SJCRH30 (cell line): ENCODE measurements at regions not wholly inside any gene's neighbourhood (a gene's known extent, or its start where the extent isn't known, plus 50 kb on each side); places are given as distances from the start of the nearest gene placed in this dataset.

Experiments
- DNase-seq, 2 experiments: peaks; one replicate each; pipeline ENCODE4 v3.0.0-alpha.2; 2015 to 2020
- H3K27ac ChIP-seq: fragments of 250-450 bp; sonication (Bioruptor Pico); 2 replicates; pipeline ENCODE4 v1.5.1; 2020; ENCODE audit warnings: mild to moderate bottlenecking, moderate library complexity
- H3K27me3 ChIP-seq: fragments of 250-450 bp; sonication (Bioruptor Pico); 2 replicates; pipeline ENCODE4 v1.5.1; 2020; ENCODE audit warnings: mild to moderate bottlenecking, moderate library complexity
- H3K36me3 ChIP-seq: fragments of 250-450 bp; sonication (Bioruptor Pico); 2 replicates; pipeline ENCODE4 v1.5.1; 2020; ENCODE audit warnings: mild to moderate bottlenecking, moderate library complexity
- H3K4me1 ChIP-seq: fragments of 250-450 bp; sonication (Bioruptor Pico); 2 replicates; pipeline ENCODE4 v1.5.1; 2020; ENCODE audit warnings: mild to moderate bottlenecking, moderate library complexity
- H3K4me3 ChIP-seq: fragments of 250-450 bp; sonication (Bioruptor Pico); 2 replicates; pipeline ENCODE4 v1.5.1; 2020; ENCODE audit warnings: mild to moderate bottlenecking, moderate library complexity
- H3K9me3 ChIP-seq: fragments of 250-450 bp; sonication (Bioruptor Pico); replicated peaks from 2 replicates; pipeline ENCODE4 v1.5.1; 2020; ENCODE audit warnings: mild to moderate bottlenecking, moderate library complexity

DNA sequence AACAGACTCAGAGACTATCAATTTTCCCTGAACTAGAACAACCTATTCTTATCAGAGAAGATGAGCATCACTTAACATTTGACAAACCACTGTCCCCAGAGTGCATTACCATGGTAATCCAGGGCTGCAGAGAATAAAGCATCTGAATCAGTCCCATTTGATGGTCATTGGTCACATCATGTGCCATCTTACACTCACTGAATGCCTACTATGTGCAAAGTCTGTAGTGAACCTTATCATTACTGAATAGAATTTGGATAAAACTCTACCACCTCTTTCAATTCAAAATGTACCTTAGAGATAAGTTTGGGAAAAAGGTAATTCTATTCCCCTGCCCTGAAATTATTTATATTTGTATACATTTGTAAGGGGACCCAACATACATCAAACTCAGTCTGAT, 156.4 kb upstream of the TRPC7 start:
- no peaks in the 10 kb centered on the region for H3K36me3 ChIP-seq
- no peaks in the 10 kb centered on the region for H3K9me3 ChIP-seq
- H3K27ac ChIP-seq = no peak overlapping the region
- no peak overlapping the region for H3K4me3 ChIP-seq
- no peaks in the 10 kb centered on the region; the same call in 1 of the 2 replicates for H3K27me3 ChIP-seq
- no peak for DNase-seq
- no peaks in the 10 kb centered on the region for H3K4me1 ChIP-seq

DNA sequence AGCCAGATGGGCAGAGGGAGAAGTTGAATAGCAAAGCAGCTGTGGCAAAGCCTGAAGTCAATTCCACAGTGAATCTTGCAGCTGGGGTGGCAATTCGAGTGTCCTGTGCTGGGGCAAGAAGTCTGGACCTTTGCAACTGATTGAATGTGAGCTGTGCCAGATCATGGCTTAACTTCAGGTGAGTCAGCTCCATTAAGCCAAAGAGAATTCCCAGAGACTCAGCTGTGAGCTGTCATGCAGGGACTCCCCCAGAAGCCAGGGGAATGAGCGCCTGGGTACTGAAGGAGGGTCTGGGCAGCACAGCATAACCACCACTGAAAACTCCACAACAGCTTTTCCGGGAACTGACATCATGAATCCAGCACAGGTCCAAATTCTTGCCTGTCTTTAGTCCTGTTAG, 153.5 kb upstream of the TRPC7 start:
- Histone ChIP-seq H3K9me3 (no peaks in the 10 kb centered on the region), H3K4me3 (no peak overlapping the region), H3K27ac (no peak overlapping the region), H3K4me1 (no peaks in the 10 kb centered on the region), H3K27me3 (no peaks in the 10 kb centered on the region; the same call in 1 of the 2 replicates), H3K36me3 (no peaks in the 10 kb centered on the region)
- DNase-seq = no peak

GRCh38 chr5:136518174-136518573, 152.8 kb upstream of the TRPC7 start:
- no peaks in the 10 kb centered on the region for H3K36me3 ChIP-seq
- DNase-seq = no peak
- H3K27ac ChIP-seq = no peak overlapping the region
- H3K4me1 ChIP-seq = no peaks in the 10 kb centered on the region
- no peaks in the 10 kb centered on the region for H3K9me3 ChIP-seq
- H3K27me3 ChIP-seq = no peaks in the 10 kb centered on the region; the same call in 1 of the 2 replicates
- no peak overlapping the region for H3K4me3 ChIP-seq

DNA sequence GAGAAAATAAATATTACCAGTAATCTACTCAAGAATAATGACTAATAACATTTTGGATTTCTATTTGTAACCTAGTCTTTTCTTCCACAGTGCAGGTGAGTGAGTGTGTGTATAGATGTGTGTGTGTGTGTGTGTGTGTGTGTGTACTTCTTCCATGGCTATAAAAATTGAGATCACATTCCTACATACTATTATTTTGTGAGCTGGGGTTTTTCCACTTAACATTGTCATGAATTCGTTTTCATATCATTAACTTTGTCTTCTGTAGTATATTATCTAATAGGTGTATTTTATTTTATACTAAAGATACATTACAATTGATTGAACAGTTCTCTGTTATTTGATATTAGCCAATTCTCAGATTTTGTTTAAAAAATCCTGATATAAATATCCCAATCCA, 152.4 kb upstream of the TRPC7 start:
- Histone ChIP-seq H3K27me3 (no peaks in the 10 kb centered on the region; the same call in 1 of the 2 replicates), H3K27ac (no peak overlapping the region), H3K36me3 (no peaks in the 10 kb centered on the region), H3K9me3 (no peaks in the 10 kb centered on the region), H3K4me3 (no peak overlapping the region), H3K4me1 (no peaks in the 10 kb centered on the region)
- DNase-seq = no peak

DNA sequence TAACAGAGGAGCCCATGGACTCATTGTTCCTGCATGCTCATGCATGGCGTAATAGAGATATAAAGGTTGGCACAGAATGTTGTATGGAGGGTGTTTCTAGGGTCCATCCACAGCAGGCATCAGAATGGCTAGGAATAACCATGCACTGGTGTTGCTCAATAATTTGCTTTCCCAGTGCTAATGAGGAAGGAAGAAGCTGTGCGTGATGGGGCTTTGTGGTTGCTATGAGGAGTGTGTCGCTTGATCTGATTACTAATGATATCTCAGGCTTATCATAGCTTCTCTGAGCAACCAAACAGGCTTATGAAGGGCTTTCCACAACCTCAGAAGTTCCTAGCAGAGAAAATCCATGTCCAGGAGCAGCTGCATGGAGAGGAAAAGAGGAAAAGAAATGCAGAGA, 151.3 kb upstream of the TRPC7 start:
- no peak for DNase-seq
- Histone ChIP-seq H3K36me3 (no peaks in the 10 kb centered on the region), H3K4me3 (no peak overlapping the region), H3K9me3 (no peaks in the 10 kb centered on the region), H3K4me1 (no peaks in the 10 kb centered on the region), H3K27me3 (no peaks in the 10 kb centered on the region; the same call in 1 of the 2 replicates), H3K27ac (no peak overlapping the region)

DNA sequence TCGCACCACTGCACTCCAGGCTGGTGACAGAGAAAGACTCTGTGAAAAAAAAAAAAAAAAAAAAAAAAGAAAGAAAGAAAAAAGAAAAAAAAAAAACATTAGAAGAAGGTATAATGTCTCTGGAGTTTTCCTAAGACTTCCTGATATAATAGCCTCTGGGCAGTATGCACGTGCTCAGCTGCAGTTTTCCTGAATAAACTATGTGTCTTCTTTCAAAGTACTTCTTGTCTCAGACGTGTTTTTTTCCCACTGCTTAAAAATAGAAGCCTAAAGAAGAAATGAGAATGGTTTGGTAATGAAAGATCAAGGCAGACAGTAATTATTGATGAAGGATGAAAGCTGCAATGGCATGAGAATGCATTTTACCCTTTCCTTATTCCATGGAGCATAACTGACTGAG, 148.1 kb upstream of the TRPC7 start:
- no peak overlapping the region for H3K4me3 ChIP-seq
- DNase-seq = no peak
- H3K27me3 ChIP-seq = no peaks in the 10 kb centered on the region
- no peaks in the 10 kb centered on the region for H3K36me3 ChIP-seq
- no peaks in the 10 kb centered on the region for H3K9me3 ChIP-seq
- H3K27ac ChIP-seq = no peak overlapping the region
- no peaks in the 10 kb centered on the region for H3K4me1 ChIP-seq

DNA sequence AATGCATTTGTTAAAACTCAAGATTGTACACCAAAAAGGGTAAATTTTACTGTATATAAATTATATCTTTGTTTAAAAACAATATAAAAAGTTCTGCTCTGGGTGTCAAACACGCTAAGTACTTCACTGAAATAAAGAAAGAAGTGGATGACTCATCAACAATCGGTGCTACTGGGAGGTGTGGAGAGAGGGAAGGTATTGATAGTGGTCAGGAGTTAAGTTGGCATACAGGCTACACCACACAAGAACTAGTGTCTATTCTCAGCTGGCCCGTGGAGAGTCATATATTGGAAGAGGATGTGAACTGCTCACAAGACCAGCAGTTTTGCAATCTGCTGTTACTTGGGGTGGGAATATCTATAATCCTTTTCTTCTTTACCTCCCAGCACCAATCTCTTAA, 145.7 kb upstream of the TRPC7 start:
- Histone ChIP-seq H3K9me3 (no peaks in the 10 kb centered on the region), H3K27ac (no peak overlapping the region), H3K4me3 (no peak overlapping the region), H3K27me3 (no peaks in the 10 kb centered on the region), H3K36me3 (no peaks in the 10 kb centered on the region), H3K4me1 (no peaks in the 10 kb centered on the region)
- no peak for DNase-seq

DNA sequence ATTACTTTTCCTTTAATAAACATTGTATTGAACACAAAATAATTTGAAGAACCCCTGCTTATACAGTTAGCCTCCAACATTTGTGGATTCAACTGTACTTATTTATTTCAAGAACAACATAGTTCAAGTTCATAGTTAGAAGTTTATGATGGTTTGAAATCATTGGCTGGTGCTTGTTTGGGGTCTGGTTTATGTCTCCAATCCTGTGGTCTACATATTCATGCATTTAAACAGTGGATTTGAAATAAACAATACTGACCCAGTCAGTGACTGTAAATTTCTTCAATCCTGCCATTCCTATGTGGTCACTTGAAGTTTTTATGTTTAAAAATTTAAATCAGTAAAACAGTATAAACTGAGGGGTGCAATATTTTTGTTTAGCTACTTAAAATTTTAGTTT, 145.1 kb upstream of the TRPC7 start:
- no peaks in the 10 kb centered on the region for H3K27me3 ChIP-seq
- H3K9me3 ChIP-seq = no peaks in the 10 kb centered on the region
- no peak overlapping the region for H3K4me3 ChIP-seq
- DNase-seq = no peak
- H3K4me1 ChIP-seq = no peaks in the 10 kb centered on the region
- no peaks in the 10 kb centered on the region for H3K36me3 ChIP-seq
- no peak overlapping the region for H3K27ac ChIP-seq

DNA sequence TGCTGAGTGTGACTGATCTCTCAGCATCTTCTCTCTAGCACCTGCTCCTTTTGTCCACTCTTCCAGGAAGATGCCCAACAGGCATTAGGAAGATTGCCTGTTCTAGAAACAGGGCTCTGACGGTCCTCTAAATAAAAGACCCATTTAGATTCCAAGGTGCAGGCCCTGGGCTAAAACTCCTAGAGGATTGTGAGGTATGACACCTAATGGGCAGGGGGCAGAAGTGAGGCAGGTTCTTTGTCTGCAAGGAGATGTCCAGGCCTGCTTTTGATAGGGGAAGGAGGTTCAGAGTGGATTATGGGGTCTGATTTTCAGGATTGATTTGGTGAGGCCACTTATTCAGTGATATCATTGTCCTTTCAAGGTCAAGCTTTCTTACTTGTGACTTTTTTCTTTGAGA, 140.8 kb upstream of the TRPC7 start:
- Histone ChIP-seq H3K27me3 (no peaks in the 10 kb centered on the region), H3K27ac (no peak overlapping the region), H3K4me1 (no peaks in the 10 kb centered on the region), H3K36me3 (no peaks in the 10 kb centered on the region), H3K9me3 (no peaks in the 10 kb centered on the region), H3K4me3 (no peak overlapping the region)
- DNase-seq = no peak

- H3K9me3 ChIP-seq = no peaks in the 10 kb centered on the region
- no peak for DNase-seq
- H3K27me3 ChIP-seq = no peaks in the 10 kb centered on the region
- H3K36me3 ChIP-seq = no peaks in the 10 kb centered on the region
- H3K4me1 ChIP-seq = no peaks in the 10 kb centered on the region
- no peak overlapping the region for H3K27ac ChIP-seq
- H3K4me3 ChIP-seq = no peak overlapping the region
Measured at GRCh38 chr5:136501133-136501532, 135.8 kb upstream of the TRPC7 start.

DNA sequence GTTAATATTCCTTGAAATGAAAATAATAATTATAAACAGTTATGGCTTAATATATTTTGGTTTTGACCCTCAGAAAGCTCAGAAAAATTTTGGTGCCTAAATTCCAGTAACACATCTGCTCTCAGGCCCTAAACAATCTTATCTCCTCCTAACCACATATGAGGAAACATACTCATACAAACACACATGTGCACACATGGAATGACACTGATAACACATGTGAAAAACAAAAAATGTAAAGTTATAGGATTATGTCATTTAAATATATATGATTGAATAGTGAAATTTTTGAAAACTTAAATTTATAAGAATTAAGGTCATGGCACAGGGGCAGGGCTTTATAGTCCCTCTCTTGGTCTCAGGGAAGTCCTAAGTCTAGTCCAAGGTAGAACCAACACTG, 127.2 kb upstream of the TRPC7 start:
- no peak overlapping the region for H3K4me3 ChIP-seq
- no peaks in the 10 kb centered on the region for H3K27me3 ChIP-seq
- H3K4me1 ChIP-seq = no peaks in the 10 kb centered on the region
- no peak overlapping the region for H3K27ac ChIP-seq
- H3K9me3 ChIP-seq = no peaks in the 10 kb centered on the region
- H3K36me3 ChIP-seq = no peaks in the 10 kb centered on the region
- DNase-seq = no peak

DNA sequence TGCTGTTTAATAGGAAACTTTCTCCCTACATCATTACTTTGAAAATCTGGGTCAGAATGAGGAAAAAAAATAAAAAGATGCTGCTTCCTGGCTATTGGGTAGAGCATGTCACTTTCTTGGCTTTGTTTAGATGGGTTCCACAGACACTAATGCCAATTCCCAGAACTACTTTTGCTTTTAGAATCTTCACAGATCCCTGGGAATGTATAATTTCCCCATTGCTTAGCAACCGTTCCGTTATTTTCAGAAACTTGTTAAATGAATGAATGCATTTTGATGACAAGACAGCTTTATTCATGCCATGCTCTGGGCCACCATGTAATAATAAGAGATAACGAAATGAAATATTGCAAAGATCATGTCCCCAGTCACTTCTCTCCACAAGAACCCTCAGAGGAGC, 126.5 kb upstream of the TRPC7 start:
- no peak for DNase-seq
- no peak overlapping the region for H3K27ac ChIP-seq
- H3K36me3 ChIP-seq = no peaks in the 10 kb centered on the region
- no peaks in the 10 kb centered on the region for H3K27me3 ChIP-seq
- no peak overlapping the region for H3K4me3 ChIP-seq
- no peaks in the 10 kb centered on the region for H3K4me1 ChIP-seq
- H3K9me3 ChIP-seq = no peaks in the 10 kb centered on the region

DNA sequence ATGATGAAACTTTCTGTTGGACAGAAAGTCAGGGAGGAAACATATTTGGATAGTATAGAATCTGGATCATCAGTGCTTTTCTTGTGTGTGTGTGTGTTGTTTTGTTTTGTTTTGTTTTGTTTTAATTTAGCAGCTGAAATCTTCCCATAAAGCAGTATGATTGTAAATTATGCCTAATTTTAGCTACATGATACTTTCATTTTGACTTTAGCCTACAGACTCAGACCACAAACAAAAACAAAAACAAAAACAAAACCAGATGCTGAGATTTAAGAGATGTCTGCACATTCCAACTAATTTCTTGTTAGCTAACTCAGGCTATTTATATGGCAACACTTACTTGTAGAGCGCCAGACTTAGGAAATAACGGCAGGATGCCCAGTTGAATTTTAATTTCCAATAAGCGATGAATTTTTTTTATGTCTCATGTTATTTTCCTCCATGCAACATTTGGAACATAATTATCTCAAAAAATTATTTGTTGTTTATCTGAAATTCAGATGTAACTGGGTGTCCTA, 119.5 kb upstream of the TRPC7 start:
- H3K36me3 ChIP-seq = no peaks in the 10 kb centered on the region
- H3K27me3 ChIP-seq = no peaks in the 10 kb centered on the region
- H3K4me1 ChIP-seq = no peaks in the 10 kb centered on the region
- H3K27ac ChIP-seq = no peak overlapping the region
- H3K9me3 ChIP-seq = no peaks in the 10 kb centered on the region
- DNase-seq = no peak
- no peak overlapping the region for H3K4me3 ChIP-seq

DNA sequence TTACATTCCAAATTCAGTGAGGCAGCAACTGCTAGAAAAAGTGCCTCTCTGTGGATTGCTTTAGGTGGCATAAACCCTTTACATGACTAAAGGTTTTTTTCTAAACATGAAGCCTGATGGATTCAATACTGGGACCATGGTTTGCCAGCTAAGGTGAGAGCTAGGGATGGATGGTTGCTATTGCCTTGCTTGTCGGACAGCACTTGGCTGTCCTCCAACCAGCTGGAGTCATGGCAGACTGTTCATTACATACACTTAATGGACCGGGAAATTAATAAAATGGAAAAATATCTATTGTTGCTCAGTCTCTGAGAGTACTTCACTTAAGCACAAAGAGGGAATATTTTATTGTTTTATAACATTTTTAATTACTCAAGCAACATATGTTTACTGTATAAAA, 116.9 kb upstream of the TRPC7 start:
- Histone ChIP-seq H3K36me3 (no peaks in the 10 kb centered on the region), H3K27me3 (no peaks in the 10 kb centered on the region), H3K4me1 (no peaks in the 10 kb centered on the region), H3K9me3 (no peaks in the 10 kb centered on the region), H3K4me3 (no peak overlapping the region), H3K27ac (no peak overlapping the region)
- peak in 1 of 2 experiments; percentile 4 for DNase-seq

- H3K36me3 ChIP-seq = no peaks in the 10 kb centered on the region
Measured at GRCh38 chr5:136474466-136474865, 109.1 kb upstream of the TRPC7 start.

GRCh38 chr5:136467632-136468031, 102.3 kb upstream of the TRPC7 start:
- H3K4me3 ChIP-seq = no peak overlapping the region
- no peaks in the 10 kb centered on the region for H3K36me3 ChIP-seq
- H3K4me1 ChIP-seq = no peaks in the 10 kb centered on the region
- no peaks in the 10 kb centered on the region for H3K27me3 ChIP-seq
- no peaks in the 10 kb centered on the region for H3K9me3 ChIP-seq
- DNase-seq = no peak
- no peak overlapping the region for H3K27ac ChIP-seq

More at GRCh38 chr5:136474466-136474865, 109.1 kb upstream of the TRPC7 start:
- Histone ChIP-seq H3K27ac (no peak overlapping the region), H3K27me3 (no peaks in the 10 kb centered on the region), H3K4me3 (no peak overlapping the region), H3K4me1 (no peaks in the 10 kb centered on the region), H3K9me3 (no peaks in the 10 kb centered on the region)
- no peak for DNase-seq
